ENCODE measurements at regions not wholly inside any gene's neighbourhood (a gene's known extent, or its start where the extent isn't known, plus 50 kb on each side); places are given as distances from the start of the nearest gene placed in this dataset.

GRCh38 chr12:107318556-107318805 is 225.1 kb upstream of the CRY1 start:
- Histone ChIP-seq H3K36me3 (ENCODE audit: control insufficient read depth, insufficient read depth, low read length) (no peaks in the 10 kb centered on the region), H3K27ac (ENCODE audit: extremely low read depth, low read depth, low read length) (no peak overlapping the region), H3K4me1 (replicated peaks in 1 of 2; ENCODE audit: control insufficient read depth in 2 of 2, insufficient read depth in 2 of 2, low read length in 2 of 2) (peaks cover 0 to 24% of the 10 kb centered on the region in 2 experiments; a peak in 2 of 5 replicates), H3K9me1 (ENCODE audit: control insufficient read depth, insufficient read depth, low read length) (no peaks in the 10 kb centered on the region), H3K27me3 (ENCODE audit: control insufficient read depth in 2 of 2, insufficient read depth in 2 of 2, low read length in 2 of 2) (peaks cover 2 to 34% of the 10 kb centered on the region in 2 experiments; a peak in 4 of 5 replicates), H3K79me2 (ENCODE audit: control insufficient read depth, insufficient read depth, low read length) (no peaks in the 10 kb centered on the region), H2AFZ (ENCODE audit: low read depth, low read length) (peak overlapping the region; percentile 72), H4K20me1 (replicated peaks; ENCODE audit: control insufficient read depth, insufficient read depth, low read length) (no peaks in the 10 kb centered on the region; the same call in 1 of the 2 replicates), H3K4me3 (peak overlapping the region; percentile 35), H3K9me3 (replicated peaks; ENCODE audit: control insufficient read depth, insufficient read depth, low read depth, low read length) (no peaks in the 10 kb centered on the region), H3K4me2 (ENCODE audit: insufficient read depth, low read length) (peak overlapping the region; percentile 34), H3K9ac (ENCODE audit: insufficient read depth in 1 of 2, low read depth in 2 of 2, low read length in 2 of 2) (peak overlapping the region in 1 of 2 experiments; percentile 19; a peak in 1 of 4 replicates)
- TF ChIP-seq ETV6 (IDR thresholded peaks at IDR 0.05; ENCODE audit: borderline replicate concordance in 1 of 2, low read depth in 2 of 2, low read length in 1 of 2) (no peak), ETV6 (CRISPR knock-in tag; IDR thresholded peaks at IDR 0.05; ENCODE audit: borderline replicate concordance) (no peak), NFE2 (IDR thresholded peaks at IDR 0.05; ENCODE audit: low read depth) (no peak), ZNF263 (CRISPR knock-in tag; IDR thresholded peaks at IDR 0.05; ENCODE audit: borderline replicate concordance) (no peak), ZNF707 (CRISPR knock-in tag; conservative IDR thresholded peaks at IDR 0.05) (no peak)
- TF ChIP-seq, protein P1, sequence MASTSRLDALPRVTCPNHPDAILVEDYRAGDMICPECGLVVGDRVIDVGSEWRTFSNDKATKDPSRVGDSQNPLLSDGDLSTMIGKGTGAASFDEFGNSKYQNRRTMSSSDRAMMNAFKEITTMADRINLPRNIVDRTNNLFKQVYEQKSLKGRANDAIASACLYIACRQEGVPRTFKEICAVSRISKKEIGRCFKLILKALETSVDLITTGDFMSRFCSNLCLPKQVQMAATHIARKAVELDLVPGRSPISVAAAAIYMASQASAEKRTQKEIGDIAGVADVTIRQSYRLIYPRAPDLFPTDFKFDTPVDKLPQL (IDR thresholded peaks at IDR 0.05; ENCODE audit: extremely low read depth, insufficient read length): no peak
- TF ChIP-seq, protein P2, sequence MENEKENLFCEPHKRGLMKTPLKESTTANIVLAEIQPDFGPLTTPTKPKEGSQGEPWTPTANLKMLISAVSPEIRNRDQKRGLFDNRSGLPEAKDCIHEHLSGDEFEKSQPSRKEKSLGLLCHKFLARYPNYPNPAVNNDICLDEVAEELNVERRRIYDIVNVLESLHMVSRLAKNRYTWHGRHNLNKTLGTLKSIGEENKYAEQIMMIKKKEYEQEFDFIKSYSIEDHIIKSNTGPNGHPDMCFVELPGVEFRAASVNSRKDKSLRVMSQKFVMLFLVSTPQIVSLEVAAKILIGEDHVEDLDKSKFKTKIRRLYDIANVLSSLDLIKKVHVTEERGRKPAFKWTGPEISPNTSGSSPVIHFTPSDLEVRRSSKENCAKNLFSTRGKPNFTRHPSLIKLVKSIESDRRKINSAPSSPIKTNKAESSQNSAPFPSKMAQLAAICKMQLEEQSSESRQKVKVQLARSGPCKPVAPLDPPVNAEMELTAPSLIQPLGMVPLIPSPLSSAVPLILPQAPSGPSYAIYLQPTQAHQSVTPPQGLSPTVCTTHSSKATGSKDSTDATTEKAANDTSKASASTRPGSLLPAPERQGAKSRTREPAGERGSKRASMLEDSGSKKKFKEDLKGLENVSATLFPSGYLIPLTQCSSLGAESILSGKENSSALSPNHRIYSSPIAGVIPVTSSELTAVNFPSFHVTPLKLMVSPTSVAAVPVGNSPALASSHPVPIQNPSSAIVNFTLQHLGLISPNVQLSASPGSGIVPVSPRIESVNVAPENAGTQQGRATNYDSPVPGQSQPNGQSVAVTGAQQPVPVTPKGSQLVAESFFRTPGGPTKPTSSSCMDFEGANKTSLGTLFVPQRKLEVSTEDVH (IDR thresholded peaks at IDR 0.05; ENCODE audit: low read depth, partially characterized antibody): no peak
- FAIRE-seq (no peak), ATAC-seq (no peak), DNase-seq (ENCODE audit: extremely low read depth in 1 of 4, low spot score in 3 of 4) (peak in 1 of 4 experiments; percentile 8)
- in situ Hi-C loops (cut with MboI) (no loop called here), intact Hi-C loops (cut with micrococcal nuclease) (loop anchor here (10.0 kb wide), 1 partner anchor 184 kb away; no protein-coding TSS in a partner anchor)
- BruUV-seq (replicated peaks): no TSS peak
- 16% methylated on average over 12 of the region's 19 CpGs for WGBS (ENCODE audit: insufficient coverage, low coverage, missing lambda C conversion rate)
- POLR2A ChIA-PET: interaction anchor here (0.7 kb wide), 1 partner anchor 21 kb away, joined by 3 read pairs; no protein-coding TSS in a partner anchor
- CTCF ChIA-PET (ENCODE audit: low intra/inter-chr PET ratio): no interaction called here
